HepG2 (cell line): ENCODE measurements at regions not wholly inside any gene's neighbourhood (a gene's known extent, or its start where the extent isn't known, plus 50 kb on each side); places are given as distances from the start of the nearest gene placed in this dataset.

Experiments
- ARNTL ChIP-seq: sonication (generic); formaldehyde crosslinking; IDR thresholded peaks from 2 replicates; pipeline ENCODE4 v1.4.0; 2020; ENCODE audit warnings: mild to moderate bottlenecking, missing genetic modification reagents
- ASH2L ChIP-seq: fragments of 300-600, 200-600 bp; sonication (generic); IDR thresholded peaks from 2 replicates; pipeline ENCODE4 v1.7.0; 2017; ENCODE audit warnings: low read depth, mild to moderate bottlenecking, moderate library complexity, mixed read lengths, low read length; ENCODE audit not compliant: insufficient read length
- ATF4 ChIP-seq, 2 experiments: fragments of 450-650 bp in 1 of 2; sonication (generic) in 1 of 2; formaldehyde crosslinking; IDR thresholded peaks; 2 replicates each; pipeline versions ENCODE4 v1.5.0 to v1.8.0; 2020 to 2022; ENCODE audit warnings: mild to moderate bottlenecking in 1 of 2, missing genetic modification reagents in 1 of 2
- CTCF ChIP-seq: sonication (generic); formaldehyde crosslinking; IDR thresholded peaks from 2 replicates; pipeline ENCODE4 v1.5.0; 2020; ENCODE audit warnings: mild to moderate bottlenecking, missing genetic modification reagents, moderate library complexity
- ELF1 ChIP-seq: sonication (generic); formaldehyde crosslinking; IDR thresholded peaks from 2 replicates; pipeline ENCODE4 v1.4.0; 2020; ENCODE audit warnings: missing genetic modification reagents
- FOXJ3 ChIP-seq: sonication (generic); formaldehyde crosslinking; IDR thresholded peaks from 2 replicates; pipeline ENCODE4 v1.4.0; 2020; ENCODE audit warnings: missing genetic modification reagents, mild to moderate bottlenecking, borderline replicate concordance
- FOXM1 ChIP-seq: sonication (generic); formaldehyde crosslinking; IDR thresholded peaks from 2 replicates; pipeline ENCODE4 v1.5.0; 2020; ENCODE audit warnings: missing genetic modification reagents
- POLR2AphosphoS5 ChIP-seq: IDR thresholded peaks from 2 replicates; pipeline ENCODE4 v1.6.1; 2012; ENCODE audit warnings: low read depth, low read length
- PRDM15 ChIP-seq: sonication (generic); formaldehyde crosslinking; IDR thresholded peaks from 2 replicates; pipeline ENCODE4 v1.4.0; 2020; ENCODE audit warnings: missing genetic modification reagents
- SOX5 ChIP-seq: IDR thresholded peaks from 2 replicates; pipeline ENCODE4 v1.6.1; 2016; ENCODE audit warnings: borderline replicate concordance
- YY1 ChIP-seq: IDR thresholded peaks from 2 replicates; pipeline ENCODE4 v1.6.1; 2011; ENCODE audit warnings: low read length, low read depth, moderate library complexity, mild to moderate bottlenecking; ENCODE audit not compliant: insufficient read depth, insufficient replicate concordance
- ZNF292 ChIP-seq: sonication (generic); formaldehyde crosslinking; IDR thresholded peaks from 2 replicates; pipeline ENCODE4 v1.8.1; 2022; ENCODE audit warnings: mild to moderate bottlenecking, low read depth, missing genetic modification reagents, borderline replicate concordance

- TF ChIP-seq FOXM1 (CRISPR knock-in tag) (no peak), PRDM15 (CRISPR knock-in tag) (no peak), ELF1 (CRISPR knock-in tag) (no peak), ARNTL (CRISPR knock-in tag) (no peak), CTCF (CRISPR knock-in tag) (no peak), YY1 (no peak), FOXJ3 (CRISPR knock-in tag) (no peak), POLR2AphosphoS5 (no peak), ZNF292 (CRISPR knock-in tag) (no peak), ATF4 (CRISPR knock-in tag; IDR thresholded peaks at IDR 0.05) (no peak), SOX5 (CRISPR knock-in tag) (no peak), ASH2L (no peak)
Observed at GRCh38 chr18:75158465-75159237, 50.3 kb downstream of the PTGR3 start.
